Epidermal melanocyte (primary cell): ENCODE measurements at regions not wholly inside any gene's neighbourhood (a gene's known extent, or its start where the extent isn't known, plus 50 kb on each side); places are given as distances from the start of the nearest gene placed in this dataset.
A peak's percentile ranks its signal among the peaks of the same experiment; 100 is the strongest.

Source experiments
- DNase-seq: peaks from one replicate; pipeline ENCODE4 v3.0.0; 2011; ENCODE audit warnings: low spot score; ENCODE audit not compliant: insufficient read length

DNA sequence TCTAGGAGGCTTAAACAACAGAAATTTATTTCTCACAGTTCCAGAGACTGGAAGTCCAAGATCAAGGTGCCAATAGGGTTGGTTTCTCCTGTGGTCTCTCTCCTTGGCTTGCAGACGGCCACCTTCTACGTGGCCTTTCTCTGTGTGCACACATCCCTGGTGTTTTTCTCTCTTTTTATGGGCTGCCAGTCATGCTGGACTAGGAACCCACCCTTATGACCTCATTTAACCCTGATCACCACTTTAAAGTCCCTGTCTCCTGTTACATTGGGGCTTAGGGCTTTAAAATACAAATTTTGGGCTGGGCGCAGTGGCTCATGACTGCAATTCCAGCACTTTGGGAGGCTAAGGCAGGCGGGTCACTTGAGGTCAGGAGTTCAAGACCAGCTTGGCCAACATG lies 157.1 kb downstream of the TLE1 start:
- DNase-seq: no peak

- DNase-seq: no peak
These were observed 157.8 kb downstream of the TLE1 start for GRCh38 chr9:81531511-81531910.

DNA sequence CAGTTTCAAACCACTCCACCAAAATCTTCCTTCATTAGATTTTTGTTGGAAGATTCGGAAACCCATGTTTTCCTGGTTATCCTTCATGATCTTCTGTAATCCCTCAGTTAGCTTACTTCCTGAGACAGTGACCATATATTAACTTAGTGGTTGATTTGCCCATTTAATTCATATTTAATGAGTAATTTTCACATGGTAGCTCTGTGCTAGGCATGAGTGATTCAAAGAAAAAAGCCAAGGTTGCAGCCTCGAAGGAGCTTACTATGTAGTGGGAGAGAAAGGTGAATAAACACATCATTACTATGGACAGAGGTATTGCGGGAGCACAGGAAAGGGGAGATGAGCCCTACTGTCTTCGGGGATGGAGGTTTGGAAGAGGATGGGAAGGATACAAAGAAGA lies 158.5 kb downstream of the TLE1 start:
- no peak for DNase-seq

DNA sequence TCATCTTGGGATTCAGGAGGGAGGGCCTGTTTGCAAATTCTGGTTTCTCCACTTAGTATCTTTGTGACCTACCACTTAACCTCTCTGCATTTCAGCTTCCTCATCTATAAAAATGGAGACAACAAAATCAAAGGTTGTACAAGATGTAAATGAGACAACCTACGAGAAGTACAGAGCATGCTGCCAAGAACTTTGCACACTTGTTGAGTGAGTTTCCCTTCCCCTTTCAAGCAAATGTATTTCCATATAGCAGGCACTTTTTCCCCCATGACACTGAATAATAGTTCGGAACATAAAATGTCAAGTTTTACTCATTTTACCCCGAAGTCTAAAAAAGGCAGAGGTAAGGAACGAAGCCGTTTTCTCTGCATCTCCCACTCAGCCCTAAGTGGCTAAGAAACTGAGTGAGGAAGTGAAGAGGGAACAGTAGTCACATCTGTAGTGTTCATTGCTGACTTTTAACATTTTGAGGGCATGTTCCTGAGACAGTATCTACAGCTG lies 159.0 kb downstream of the TLE1 start:
- no peak for DNase-seq

GRCh38 chr9:81529556-81530193 lies 159.7 kb downstream of the TLE1 start:
- DNase-seq: no peak

- DNase-seq: no peak
These were observed 162.8 kb downstream of the TLE1 start for GRCh38 chr9:81526587-81526986.

DNA sequence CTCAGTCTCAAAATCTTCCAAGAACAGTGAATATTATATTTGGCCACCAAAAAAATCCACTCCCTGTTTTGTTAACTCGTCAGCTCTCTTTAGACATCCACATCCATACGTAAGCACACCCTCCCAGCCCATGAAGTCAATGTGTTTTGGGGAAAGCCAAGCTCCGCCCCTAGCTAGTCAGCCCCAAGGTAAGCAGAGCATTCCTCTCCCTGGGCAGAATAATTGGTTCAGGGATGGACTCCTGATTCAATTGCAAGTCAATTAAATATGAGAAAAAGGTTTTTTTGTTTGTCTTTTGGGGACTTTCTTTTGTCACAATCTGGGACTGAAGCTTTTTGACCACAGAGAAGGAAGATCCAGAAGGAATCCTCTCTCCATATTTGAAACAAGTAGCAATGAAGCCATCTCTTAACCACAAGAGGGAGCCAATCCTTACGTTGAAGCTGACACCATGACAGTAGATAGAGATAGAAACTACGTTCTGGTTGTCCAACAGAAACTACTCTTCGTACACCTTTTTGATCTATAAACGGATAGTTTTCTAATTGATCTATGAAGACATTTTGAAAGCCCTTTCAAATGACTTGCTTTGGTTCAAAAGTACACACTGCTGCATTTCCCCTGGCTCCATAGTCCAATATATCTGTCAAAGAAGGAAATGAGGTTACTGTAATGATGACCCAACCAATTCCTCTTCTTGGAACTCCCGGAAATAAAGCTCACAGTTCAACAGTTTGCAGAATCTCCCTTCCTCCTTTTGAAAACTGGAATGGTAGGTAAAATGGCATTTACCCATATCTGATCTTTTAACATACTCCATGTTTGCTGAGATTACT lies 166.4 kb downstream of the TLE1 start:
- DNase-seq: no peak

- no peak for DNase-seq
These were observed 167.5 kb downstream of the TLE1 start for GRCh38 chr9:81521892-81522291.

DNA sequence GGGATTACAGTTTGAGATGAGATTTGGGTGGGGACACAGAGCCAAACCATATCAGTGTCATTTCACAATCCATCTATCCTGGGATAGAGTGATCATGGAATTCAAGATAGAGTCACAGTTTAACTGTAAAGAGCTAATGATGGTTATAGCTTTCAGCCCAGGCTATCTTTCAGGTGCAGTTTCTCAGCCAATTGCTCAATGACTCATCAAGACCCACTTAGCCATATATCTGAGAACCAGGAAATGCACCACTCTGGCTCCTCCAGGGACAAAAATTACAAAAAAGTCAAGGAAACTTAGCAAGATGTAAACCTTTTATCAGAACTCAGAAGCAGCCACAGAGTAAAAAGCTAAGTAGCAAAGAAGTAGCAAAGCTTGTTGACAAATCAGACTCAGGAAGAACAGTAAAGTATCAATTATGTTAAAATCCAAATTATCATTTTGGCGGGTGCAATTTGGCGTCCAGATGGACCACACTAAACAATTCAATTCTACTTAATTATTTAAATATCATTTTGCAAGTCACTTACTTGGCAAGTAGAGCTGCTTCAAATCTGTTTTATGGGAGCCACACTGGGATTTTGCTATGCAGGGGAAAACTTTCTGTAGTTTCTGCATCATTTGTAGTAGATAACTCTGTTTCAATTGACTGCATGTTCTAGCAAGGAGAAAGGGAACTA lies 169.4 kb downstream of the TLE1 start:
- DNase-seq: no peak

DNA sequence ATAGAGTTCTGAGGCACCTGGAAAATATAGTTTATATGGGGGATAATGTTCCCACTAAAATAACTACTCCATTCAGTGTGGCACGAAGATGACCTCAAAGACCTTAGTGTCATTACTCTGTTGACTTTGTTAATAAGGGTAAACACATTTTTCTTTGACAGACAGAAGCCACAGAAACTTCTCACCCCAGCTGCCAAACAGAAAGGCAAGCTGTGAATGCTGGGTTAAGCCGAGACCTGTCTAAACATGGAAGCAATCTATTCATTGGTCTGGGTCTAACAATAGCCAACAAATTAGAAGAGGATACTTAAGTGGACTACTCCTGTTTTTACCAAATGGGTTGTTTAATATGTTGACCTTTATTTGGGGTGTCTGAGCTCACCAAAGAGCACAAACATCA lies 171.4 kb downstream of the TLE1 start:
- no peak for DNase-seq

DNA sequence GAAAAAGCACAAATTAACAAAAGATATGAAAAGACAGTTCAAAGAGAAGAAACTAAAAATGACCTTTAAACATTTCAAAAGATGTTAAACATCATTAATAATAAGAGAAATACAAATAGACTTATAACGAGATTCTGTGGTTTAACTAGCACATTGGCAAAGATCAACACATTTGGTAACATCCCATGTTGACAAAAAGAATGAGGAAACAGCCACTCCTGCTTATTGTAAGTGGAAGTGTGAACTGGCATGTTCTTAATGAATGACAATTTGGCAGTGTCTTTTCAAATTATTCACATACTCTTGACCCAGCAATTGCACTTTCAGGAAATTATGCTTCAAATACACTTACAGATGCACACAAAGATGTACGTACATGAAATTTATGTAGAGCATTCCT lies 176.3 kb downstream of the TLE1 start:
- no peak for DNase-seq

DNA sequence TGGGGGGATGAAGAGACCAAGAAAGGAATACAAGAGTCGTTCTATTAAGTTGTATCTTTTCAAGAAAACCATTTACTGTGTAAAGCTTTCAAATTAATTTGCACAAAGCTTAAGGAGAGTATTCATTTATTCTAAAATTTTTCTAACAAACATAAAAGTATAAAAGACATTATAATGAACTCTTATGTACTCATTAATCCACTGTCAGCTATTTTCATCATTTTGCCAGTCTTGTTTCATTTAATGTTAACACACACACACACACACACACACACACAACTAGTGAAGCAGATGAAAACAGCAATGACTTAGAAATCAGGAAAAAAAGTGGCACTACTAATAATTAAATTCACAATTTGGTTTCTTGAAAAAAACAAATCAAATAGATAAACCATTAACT lies 176.7 kb downstream of the TLE1 start:
- no peak for DNase-seq

- DNase-seq: no peak
These were observed 180.9 kb downstream of the TLE1 start for GRCh38 chr9:81508476-81508875.

- no peak for DNase-seq
These were observed 182.1 kb downstream of the TLE1 start for GRCh38 chr9:81506941-81507864.

DNA sequence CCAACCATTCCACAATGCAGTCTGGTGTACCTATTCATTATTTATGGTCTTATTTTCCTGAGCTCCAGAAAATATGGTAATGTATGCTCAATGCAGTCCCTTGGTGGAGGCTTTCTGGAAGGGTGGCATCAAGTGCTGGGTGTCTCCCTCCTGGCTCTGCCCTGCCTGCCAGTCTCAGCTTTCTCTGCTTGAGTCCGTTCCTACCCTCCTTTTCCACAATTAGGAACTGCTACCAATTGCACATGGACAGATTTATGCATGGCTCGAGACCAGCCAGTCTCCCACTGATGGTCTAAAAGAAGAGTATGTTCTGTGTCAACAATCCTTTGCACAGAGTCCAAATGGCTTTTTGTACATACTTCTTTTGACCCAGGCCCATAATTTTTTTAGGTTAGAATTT lies 189.8 kb downstream of the TLE1 start:
- no peak for DNase-seq

GRCh38 chr9:81499021-81499454 lies 190.3 kb downstream of the TLE1 start:
- no peak for DNase-seq

DNA sequence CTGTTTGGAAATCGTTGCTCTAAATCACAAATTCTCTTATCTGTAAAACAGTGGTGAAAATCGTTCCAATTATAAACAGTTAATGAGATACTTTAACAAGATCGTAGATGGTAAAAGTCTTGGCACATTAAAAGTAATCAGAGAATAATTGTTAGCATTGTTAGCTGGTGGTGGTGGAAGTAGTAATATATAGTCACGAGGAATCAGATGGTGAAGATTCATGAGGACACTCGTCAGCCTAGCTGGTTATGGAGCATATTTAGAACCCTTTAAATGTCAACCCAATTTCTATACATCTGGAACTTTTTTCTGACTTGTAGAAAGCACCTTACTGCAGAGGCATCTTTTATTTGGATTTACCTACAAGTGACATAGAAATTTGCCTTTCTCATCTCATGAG lies 190.8 kb downstream of the TLE1 start:
- DNase-seq: no peak

- DNase-seq: no peak
These were observed 192.3 kb downstream of the TLE1 start for GRCh38 chr9:81497091-81497490.

DNA sequence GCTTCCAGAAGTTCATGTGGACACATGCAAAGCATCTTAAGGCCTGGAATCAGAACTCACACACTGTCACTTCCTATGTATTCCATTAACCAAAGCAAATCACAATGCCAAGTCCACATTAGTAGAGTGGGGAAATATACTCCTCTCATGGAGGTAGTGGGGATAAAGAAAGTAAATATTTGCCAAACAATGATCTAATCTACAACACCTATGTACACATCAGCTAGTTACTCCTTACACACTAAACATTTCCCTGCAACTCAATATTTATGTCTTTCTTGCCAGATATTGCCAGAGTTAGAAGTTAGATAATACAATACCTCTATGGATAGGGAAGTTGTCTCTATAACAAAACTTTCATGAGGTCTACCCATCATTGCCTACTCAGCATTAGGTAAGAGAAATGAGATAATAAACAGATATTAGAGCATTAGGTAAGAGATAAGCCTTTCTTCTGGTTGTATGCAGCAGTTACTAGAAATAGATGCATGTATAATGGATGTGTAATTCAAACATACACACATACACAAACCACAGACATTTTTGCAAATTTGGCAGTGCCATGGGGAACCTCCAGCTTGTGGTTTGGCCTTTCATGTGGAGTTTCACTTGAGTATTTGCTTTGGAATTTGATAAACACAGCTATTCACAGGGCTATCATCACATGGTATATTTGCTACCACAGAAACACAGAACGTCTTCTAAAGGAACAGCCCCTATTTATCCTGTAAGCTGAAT lies 196.5 kb downstream of the TLE1 start:
- DNase-seq: peak; percentile 68

- DNase-seq: no peak
These were observed 198.6 kb downstream of the TLE1 start for GRCh38 chr9:81490605-81491331.
